Brain microvascular endothelial cell (primary cell): ENCODE measurements at regions not wholly inside any gene's neighbourhood (a gene's known extent, or its start where the extent isn't known, plus 50 kb on each side); places are given as distances from the start of the nearest gene placed in this dataset.

ENCODE experiments used
- DNase-seq: peaks from one replicate; pipeline ENCODE4 v3.0.0-alpha.2; 2020
- H3K27ac ChIP-seq: fragments of 250-450 bp; sonication (Bioruptor Pico); 2 replicates; pipeline ENCODE4 v1.5.1; 2020; ENCODE audit warnings: mild to moderate bottlenecking, moderate library complexity
- H3K27me3 ChIP-seq: fragments of 250-450 bp; sonication (Bioruptor Pico); replicated peaks from 2 replicates; pipeline ENCODE4 v1.5.1; 2020; ENCODE audit warnings: mild to moderate bottlenecking
- H3K36me3 ChIP-seq: fragments of 250-450 bp; sonication (Bioruptor Pico); replicated peaks from 2 replicates; pipeline ENCODE4 v1.5.1; 2020; ENCODE audit warnings: mild to moderate bottlenecking
- H3K4me3 ChIP-seq: 2 replicates; pipeline ENCODE4 v1.5.1; 2011; ENCODE audit warnings: low read depth, mild to moderate bottlenecking, control low read depth, low read length, moderate library complexity
- in situ Hi-C: cut with HindIII; loops from 2 replicates; pipeline ENCODE4 v1.10.0; 2017; ENCODE audit warnings: low sequenced_read_pairs, low pct_ligation_motif_present
- TF ChIP-seq, protein P1 (sequence below): IDR thresholded peaks from 2 replicates; pipeline ENCODE4 v1.5.1; 2011; ENCODE audit warnings: low read depth, mild to moderate bottlenecking, moderate library complexity, low read length, control low read depth, inconsistent platforms; ENCODE audit errors: missing control alignments

DNA sequence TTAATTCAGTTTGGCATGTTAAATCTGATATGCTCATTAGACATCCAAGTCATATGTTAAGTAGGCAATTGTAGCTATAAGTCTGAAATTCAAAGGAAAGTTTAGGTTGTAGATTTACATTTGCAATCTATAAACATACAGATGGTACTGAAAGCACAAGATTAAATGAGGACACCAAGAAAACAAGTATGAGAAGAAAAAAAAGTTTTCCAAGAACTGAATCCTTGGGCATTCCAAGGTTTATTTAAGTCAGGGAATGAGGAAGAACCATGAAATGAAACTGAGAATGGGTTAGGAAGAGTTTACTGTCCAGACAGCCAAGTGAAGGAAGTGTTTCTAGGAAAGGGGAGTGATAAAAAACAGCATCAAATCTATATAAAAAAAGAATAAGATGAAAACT, 756.1 kb upstream of the DPPA4 start:
- no peaks in the 10 kb centered on the region for H3K27me3 ChIP-seq
- DNase-seq, result no peak
- TF ChIP-seq, protein P1, sequence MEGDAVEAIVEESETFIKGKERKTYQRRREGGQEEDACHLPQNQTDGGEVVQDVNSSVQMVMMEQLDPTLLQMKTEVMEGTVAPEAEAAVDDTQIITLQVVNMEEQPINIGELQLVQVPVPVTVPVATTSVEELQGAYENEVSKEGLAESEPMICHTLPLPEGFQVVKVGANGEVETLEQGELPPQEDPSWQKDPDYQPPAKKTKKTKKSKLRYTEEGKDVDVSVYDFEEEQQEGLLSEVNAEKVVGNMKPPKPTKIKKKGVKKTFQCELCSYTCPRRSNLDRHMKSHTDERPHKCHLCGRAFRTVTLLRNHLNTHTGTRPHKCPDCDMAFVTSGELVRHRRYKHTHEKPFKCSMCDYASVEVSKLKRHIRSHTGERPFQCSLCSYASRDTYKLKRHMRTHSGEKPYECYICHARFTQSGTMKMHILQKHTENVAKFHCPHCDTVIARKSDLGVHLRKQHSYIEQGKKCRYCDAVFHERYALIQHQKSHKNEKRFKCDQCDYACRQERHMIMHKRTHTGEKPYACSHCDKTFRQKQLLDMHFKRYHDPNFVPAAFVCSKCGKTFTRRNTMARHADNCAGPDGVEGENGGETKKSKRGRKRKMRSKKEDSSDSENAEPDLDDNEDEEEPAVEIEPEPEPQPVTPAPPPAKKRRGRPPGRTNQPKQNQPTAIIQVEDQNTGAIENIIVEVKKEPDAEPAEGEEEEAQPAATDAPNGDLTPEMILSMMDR, result no peak
- H3K27ac ChIP-seq, result no peak overlapping the region
- H3K4me3 ChIP-seq, result no peak overlapping the region
- H3K36me3 ChIP-seq, result no peaks in the 10 kb centered on the region
- in situ Hi-C loops, result no loop called here

DNA sequence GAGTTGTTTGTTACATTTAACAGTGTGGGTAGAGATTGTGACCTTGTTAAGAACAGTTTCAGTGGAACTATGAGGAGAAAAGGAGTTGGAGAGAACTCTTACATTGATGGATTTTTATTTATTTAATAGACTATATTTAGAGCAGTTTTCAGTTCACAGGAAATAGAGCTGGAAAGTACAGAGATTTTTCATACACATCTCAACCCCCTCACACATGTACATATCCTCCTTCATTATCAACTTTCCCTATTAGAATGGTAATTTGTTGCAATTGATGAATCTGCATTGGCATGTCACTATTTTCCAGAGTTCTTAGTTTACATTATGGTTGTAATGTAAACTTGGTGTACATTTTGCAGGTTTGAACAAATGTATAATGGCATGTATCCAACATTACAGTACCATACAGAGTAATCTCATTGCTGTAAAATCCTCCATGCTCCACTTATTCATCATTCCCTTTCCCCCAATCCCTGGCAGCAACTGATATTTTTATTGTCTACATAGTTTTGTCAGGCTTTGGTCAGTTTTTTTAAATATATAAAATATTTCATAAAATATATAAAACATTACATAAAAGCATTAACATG, 756.6 kb upstream of the DPPA4 start:
- Histone ChIP-seq H3K27ac (no peak overlapping the region), H3K4me3 (no peak overlapping the region), H3K27me3 (no peaks in the 10 kb centered on the region), H3K36me3 (no peaks in the 10 kb centered on the region)
- TF ChIP-seq, protein P1, result no peak
- DNase-seq, result no peak
- in situ Hi-C loops, result no loop called here

DNA sequence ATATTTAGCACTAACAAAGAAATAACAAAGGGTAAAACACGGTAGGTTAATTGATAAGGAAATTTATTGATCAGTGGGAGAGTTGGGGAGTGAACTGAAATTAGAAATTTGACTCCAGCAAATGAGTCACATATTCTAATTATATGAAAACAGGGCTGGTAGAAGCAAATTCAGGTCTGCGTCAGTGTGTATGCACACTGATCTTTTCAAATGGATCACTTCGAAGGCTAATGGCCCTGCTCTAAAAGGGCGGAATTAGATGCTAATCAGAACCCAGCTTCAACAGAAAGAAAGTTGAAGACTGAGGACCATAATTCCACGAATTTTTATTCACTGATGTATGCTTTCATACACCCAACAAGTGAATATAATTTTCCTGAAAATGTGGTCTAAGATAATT, 762.4 kb upstream of the DPPA4 start:
- no peak overlapping the region for H3K4me3 ChIP-seq
- H3K27ac ChIP-seq, result no peak overlapping the region
- H3K27me3 ChIP-seq, result no peaks in the 10 kb centered on the region
- no peak for DNase-seq
- in situ Hi-C loops, result no loop called here
- H3K36me3 ChIP-seq, result no peaks in the 10 kb centered on the region
- TF ChIP-seq, protein P1, result no peak

DNA sequence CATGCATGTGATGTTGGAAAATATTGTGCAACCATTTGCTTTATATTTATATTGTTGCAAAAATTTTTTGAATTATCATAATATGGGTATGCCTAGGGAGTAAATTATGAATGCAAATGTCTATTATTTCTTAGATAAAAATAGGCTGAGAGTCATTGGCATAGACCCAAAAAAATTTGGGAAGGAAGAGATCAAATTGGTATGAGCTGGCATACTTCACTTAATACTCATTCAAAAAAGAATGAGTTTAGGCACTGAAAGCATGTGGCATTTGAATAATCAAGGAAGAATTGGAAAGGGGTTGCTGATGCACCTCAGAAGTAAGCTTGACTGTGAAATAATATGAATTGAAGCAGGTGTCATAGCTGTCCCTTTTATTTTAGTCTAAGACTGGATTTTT, 764.0 kb upstream of the DPPA4 start:
- DNase-seq, result no peak
- Histone ChIP-seq H3K36me3 (no peaks in the 10 kb centered on the region), H3K27ac (no peak overlapping the region), H3K4me3 (no peak overlapping the region), H3K27me3 (no peaks in the 10 kb centered on the region)
- TF ChIP-seq, protein P1, result no peak
- in situ Hi-C loops, result no loop called here

DNA sequence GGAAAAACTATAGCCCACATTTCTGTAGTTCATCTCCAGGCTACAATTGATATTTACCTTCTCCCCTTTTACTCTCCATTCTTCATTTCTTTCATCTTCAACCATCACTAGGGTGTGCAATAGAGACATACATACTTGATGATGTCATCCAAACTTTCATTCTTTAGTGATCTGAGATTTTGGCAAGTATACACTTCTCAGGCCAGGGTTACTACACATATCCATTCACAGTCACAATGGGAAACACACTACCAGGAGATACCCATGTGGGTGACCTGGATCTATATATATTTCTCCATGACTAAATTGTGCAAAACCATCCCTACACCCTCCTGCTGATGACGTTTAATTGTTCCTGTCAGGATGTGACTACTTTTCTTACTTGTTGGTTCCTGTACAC, 769.5 kb upstream of the DPPA4 start:
- H3K27me3 ChIP-seq, result no peaks in the 10 kb centered on the region
- TF ChIP-seq, protein P1, result no peak
- no peak for DNase-seq
- H3K4me3 ChIP-seq, result no peak overlapping the region
- H3K36me3 ChIP-seq, result no peaks in the 10 kb centered on the region
- in situ Hi-C loops, result no loop called here
- no peak overlapping the region for H3K27ac ChIP-seq

DNA sequence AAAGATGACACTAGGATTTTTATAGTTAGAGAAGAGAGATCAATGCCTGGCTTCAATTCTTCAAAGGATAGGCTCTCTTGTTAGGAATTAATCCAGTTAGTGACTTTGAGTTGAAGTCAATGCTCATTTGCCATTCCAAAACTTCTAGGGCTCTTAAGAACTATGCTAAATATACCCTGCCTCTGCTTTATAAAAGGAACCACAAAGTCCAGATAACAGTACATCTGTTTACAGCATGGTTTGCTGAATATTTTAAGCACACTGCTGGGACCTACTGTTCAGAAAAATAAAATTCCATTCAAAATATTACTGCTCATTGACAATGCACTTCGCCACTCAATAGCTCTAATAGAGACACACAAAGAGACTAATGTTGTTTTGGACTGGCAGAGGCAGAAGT, 786.6 kb upstream of the DPPA4 start:
- H3K4me3 ChIP-seq, result no peak overlapping the region
- DNase-seq, result no peak
- H3K36me3 ChIP-seq, result no peaks in the 10 kb centered on the region
- no peak overlapping the region for H3K27ac ChIP-seq
- no peaks in the 10 kb centered on the region for H3K27me3 ChIP-seq
- TF ChIP-seq, protein P1, result no peak
- in situ Hi-C loops, result no loop called here
